SK-MEL-5 (cell line): ENCODE measurements at regions not wholly inside any gene's neighbourhood (a gene's known extent, or its start where the extent isn't known, plus 50 kb on each side); places are given as distances from the start of the nearest gene placed in this dataset.
A peak's percentile ranks its signal among the peaks of the same experiment; 100 is the strongest.

Source experiments
- DNase-seq: peaks from one replicate; pipeline ENCODE4 v3.0.0-alpha.2; 2016; ENCODE audit warnings: low read depth, low spot score
- in situ Hi-C: cut with HindIII; loops from 2 replicates; pipeline ENCODE4 v1.10.0; 2016; ENCODE audit warnings: low sequenced_read_pairs, high pct_unique_total_duplicates, low pct_unique_long_range_greater_than_20kb

DNA sequence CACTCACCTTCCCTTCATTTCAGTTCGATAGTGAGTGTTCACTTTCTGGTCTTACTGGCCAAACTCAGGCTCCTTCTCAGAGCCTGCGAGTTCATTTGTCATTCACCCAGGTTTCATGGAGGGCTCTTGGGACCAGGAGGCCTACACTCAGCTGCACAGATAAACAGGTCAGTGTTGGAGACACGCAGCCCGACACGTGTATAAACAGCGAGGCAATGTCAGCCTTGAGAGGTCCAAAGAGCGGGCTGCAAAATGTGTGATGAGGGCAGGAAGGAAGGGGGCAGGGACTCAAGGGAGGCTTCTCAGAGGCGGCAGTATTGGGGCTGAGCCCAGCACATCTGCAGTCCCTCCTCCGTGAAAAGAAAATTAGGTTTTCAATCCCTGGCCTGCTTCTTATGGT is 82.6 kb upstream of the ZNF618 start:
- in situ Hi-C loops: no loop called here
- DNase-seq: no peak

DNA sequence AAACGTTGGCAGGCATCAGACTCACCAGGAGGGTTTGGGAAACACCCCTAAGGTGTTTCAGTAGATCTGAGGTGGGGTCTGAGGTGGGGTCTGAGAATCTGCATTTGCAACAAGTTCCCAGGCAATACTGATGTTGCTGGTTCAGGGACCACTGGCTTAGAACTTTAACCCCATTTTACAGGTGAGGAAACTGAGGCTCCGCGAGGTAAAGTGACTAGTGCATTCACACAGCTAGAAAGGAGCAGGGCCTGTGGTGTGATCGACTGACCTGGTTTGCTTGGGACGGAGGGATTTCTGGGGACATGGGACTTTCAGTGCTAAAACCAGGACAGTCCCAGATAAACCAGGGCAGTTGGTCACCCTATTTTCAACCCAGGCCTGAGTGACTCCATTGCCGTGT is 81.4 kb upstream of the ZNF618 start:
- in situ Hi-C loops: no loop called here
- no peak for DNase-seq

- DNase-seq: no peak
- in situ Hi-C loops: no loop called here
Measured at GRCh38 chr9:113795811-113796392, 80.2 kb upstream of the ZNF618 start.

DNA sequence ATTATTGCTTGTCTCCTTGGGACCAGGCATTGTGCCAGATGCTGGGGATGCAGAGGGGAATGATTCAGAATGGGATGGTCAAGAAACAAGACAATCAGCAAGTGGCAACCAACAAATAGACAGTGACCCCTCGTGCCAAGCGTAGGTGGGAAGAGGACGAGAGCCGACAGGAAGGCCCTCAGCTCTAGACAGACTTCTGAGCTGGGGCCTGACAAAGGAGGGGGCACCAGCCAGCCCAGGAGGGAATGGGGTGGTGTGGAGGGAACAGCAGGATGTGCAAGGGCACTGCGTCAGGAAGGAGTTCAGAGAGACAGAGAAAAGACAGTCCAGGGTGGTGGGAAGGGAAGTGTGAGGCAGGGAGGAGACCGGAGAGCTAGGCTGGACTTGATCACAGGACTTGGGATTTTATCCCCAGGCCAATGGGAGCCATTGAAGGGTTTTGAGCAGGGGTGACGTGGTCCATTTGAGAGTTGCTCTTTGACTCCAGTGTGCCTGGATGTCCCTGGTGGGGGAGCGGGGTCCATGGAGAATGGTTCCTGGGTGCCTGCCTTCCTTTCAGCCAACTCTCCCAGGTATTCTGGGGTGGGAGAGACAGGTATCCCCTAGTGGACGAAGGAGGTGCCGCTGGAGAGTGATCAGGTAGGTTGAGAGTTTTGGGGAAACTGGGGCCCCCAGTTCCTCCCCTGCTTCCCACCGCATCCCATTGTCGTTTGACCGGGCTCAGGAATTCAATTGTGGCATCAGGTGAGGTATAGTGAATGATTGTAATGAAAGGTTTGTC is 79.3 kb upstream of the ZNF618 start:
- in situ Hi-C loops: no loop called here
- DNase-seq: no peak

GRCh38 chr9:113798062-113799030 is 77.8 kb upstream of the ZNF618 start:
- DNase-seq: no peak
- in situ Hi-C loops: no loop called here

DNA sequence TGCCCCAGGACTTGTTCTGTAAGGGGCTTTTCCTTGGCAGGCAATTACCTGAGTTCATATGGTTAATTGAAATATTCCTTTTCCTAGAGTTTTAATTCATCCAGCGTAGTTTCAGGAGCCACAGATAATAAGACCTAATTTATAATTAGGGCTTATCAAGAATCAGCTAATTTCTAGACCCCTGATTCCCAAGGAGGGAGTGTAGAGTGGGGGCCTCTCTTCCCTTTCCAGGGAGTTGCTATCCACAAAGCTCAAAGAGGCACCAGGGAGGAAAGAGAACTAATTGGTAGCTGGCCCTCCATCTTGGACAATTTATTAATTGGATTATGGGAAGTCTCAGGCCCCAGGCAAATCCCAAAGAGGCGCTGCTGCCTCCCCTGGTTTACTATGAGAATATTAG is 75.8 kb upstream of the ZNF618 start:
- in situ Hi-C loops: no loop called here
- no peak for DNase-seq

DNA sequence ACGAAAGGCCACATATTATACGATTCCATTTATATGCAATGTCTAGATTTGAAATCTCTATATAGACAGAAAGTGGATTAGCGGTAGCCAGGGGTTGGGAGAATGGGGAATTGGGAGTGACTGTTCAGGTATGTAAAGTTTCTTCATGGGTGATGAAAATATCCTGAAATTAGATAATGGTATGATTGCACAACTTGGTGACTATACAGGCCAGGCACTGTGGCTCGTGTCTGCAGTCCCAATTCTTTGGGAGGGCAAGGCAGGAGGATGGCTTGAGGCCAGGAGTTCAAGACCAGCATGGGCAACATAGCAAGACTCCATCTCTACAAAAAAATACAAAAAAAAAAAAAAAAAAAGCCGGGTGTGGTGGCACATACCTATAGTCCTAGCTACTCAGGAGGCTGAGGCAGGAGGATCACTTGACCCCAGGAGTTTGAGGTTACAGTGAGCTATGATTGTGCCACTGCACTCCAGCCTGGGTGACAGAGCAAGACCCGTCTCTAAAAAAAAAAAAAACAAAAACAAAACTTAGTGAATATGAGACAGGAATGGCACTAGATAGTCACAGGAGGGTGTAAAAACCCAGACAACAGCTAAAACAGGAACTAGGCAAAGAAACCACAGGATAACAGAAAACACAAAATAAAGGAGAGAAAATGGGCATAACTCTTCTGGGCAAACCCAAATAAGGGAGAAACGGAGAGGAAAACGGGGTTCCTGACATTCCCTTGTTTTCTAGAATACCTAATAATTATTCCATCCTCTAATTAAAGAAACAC is 72.1 kb upstream of the ZNF618 start:
- in situ Hi-C loops: no loop called here
- DNase-seq: no peak

GRCh38 chr9:113805486-113806132 is 70.5 kb upstream of the ZNF618 start:
- DNase-seq: no peak
- in situ Hi-C loops: no loop called here

GRCh38 chr9:113807173-113808061 is 68.7 kb upstream of the ZNF618 start:
- in situ Hi-C loops: no loop called here
- peak; percentile 75 for DNase-seq

GRCh38 chr9:113808391-113809358 is 67.4 kb upstream of the ZNF618 start:
- in situ Hi-C loops: no loop called here
- DNase-seq: no peak

DNA sequence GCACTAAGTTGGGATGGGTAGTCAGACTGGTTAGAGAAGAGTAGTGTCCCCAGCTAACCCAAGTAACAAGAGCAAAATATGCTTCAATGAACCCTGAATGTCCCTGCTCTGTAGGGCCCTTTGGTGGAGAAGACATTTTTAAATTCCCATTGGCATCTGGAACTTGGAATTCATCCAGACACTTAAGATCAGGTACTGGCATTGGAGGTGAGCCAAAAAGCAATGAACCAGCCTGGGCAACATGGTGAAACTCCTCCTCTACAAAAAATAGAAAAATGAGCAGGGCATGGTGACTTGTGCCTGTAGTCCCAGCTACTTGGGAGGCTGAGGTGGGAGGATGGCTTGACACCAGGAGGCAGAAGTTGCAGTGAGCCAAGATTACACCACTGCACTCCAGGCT is 58.9 kb upstream of the ZNF618 start:
- in situ Hi-C loops: no loop called here

DNA sequence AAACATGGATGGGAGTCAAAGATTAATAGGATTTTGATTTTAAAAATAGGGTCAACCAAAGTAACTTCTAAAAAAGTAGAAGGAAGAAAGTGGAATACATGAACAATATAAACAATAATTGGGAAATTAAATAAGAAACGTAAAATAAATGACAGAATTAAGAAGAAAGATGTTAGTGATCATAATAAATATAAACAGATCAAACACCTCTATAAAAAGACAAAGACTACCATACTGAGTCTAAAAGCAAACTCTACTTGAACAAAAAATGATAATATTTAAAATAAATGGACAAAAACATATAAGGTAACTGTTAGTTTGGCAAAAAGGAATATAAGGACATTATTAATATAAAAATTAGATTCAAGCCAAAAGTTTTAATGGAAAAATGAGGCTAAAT is 57.7 kb upstream of the ZNF618 start:
- DNase-seq: no peak
- in situ Hi-C loops: no loop called here

More for the DNA sequence above, 58.9 kb upstream of the ZNF618 start:
- DNase-seq: no peak

- in situ Hi-C loops: no loop called here
- no peak for DNase-seq
Measured at GRCh38 chr9:113822315-113822714, 53.8 kb upstream of the ZNF618 start.

DNA sequence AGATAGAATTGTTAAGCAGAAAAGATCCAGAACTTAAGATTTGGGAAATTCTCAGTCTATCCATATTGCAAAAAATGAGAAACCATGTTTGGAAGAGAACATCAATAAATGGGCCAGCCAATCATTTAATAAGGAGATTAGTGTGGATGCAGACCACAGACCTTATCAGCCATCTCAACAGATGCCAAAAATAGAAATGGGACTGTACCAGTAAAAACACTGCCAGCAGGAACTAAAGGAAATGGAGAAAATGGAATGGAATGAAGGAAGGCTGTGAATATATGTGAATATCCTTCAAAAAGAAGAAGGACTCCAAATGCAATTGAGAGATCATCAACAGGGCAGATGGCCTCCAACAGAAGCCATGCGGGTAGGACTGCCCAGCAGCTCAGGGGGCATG is 52.7 kb upstream of the ZNF618 start:
- no peak for DNase-seq
- in situ Hi-C loops: no loop called here
